Ascending aorta (tissue), 2 donors: ENCODE measurements at regions not wholly inside any gene's neighbourhood (a gene's known extent, or its start where the extent isn't known, plus 50 kb on each side); places are given as distances from the start of the nearest gene placed in this dataset.

Source experiments
- DNase-seq, 2 donors: peaks; one replicate each; pipeline ENCODE4 v3.0.0-alpha.2; 2019; ENCODE audit warnings: low spot score in 2 of 2
- H3K27ac ChIP-seq, 2 donors: fragments of 200-600 bp; sonication (generic); one replicate each; pipeline ENCODE4 v1.5.1; 2016 to 2017; ENCODE audit warnings: mild to moderate bottlenecking in 1 of 2
- H3K27me3 ChIP-seq: fragments of 200-600 bp; sonication (generic); one replicate; pipeline ENCODE4 v1.5.1; 2017
- H3K36me3 ChIP-seq, 2 donors: fragments of 200-600 bp; sonication (generic); one replicate each; pipeline ENCODE4 v1.5.1; 2016
- H3K4me1 ChIP-seq, 2 donors: fragments of 200-600 bp; sonication (generic); one replicate each; pipeline ENCODE4 v1.5.1; 2016 to 2017; ENCODE audit warnings: mild to moderate bottlenecking in 1 of 2
- H3K4me3 ChIP-seq, 2 donors: fragments of 200-600 bp; sonication (generic); one replicate each; pipeline ENCODE4 v1.5.1; 2016 to 2017; ENCODE audit warnings: mild to moderate bottlenecking in 1 of 2
- H3K9me3 ChIP-seq, 2 donors: fragments of 200-600 bp; sonication (generic); one replicate each; pipeline ENCODE4 v1.5.1; 2016
- CTCF ChIP-seq, 3 experiments: fragments of 200-600 bp in 2 of 3; fragments of 450-650 bp in 1 of 3; sonication (generic) in 2 of 3; IDR thresholded peaks; one replicate each; pipeline ENCODE4 v1.5.1; 2016 to 2019; ENCODE audit warnings: antibody characterized with exemption in 3 of 3, mild to moderate bottlenecking in 1 of 3, moderate library complexity in 1 of 3
- intact Hi-C: fragments of 100-400 bp; cut with DNase I; formaldehyde crosslinking; loops from one replicate; pipeline ENCODE4 v1.15.1; 2023

- intact Hi-C loops = no loop called here
- Histone ChIP-seq H3K27me3 (no peaks in the 10 kb centered on the region), H3K4me1 (no peaks in the 10 kb centered on the region), H3K4me3 (no peak overlapping the region), H3K27ac (no peak overlapping the region), H3K36me3 (no peaks in the 10 kb centered on the region), H3K9me3 (no peaks in the 10 kb centered on the region)
- TF ChIP-seq CTCF (IDR thresholded peaks at IDR 0.05) = no peak
- no peak for DNase-seq
Measured at GRCh38 chr7:155164316-155164715, 94.2 kb downstream of the HTR5A start.

GRCh38 chr7:155166108-155166507, 96.0 kb downstream of the HTR5A start:
- H3K27ac ChIP-seq = no peak overlapping the region
- intact Hi-C loops = no loop called here

GRCh38 chr7:155166673-155167370, 96.7 kb downstream of the HTR5A start:
- Histone ChIP-seq H3K4me3 (no peak overlapping the region), H3K27ac (no peak overlapping the region), H3K36me3 (no peaks in the 10 kb centered on the region)

More at GRCh38 chr7:155166108-155166507, 96.0 kb downstream of the HTR5A start:
- no peak for TF ChIP-seq CTCF (IDR thresholded peaks at IDR 0.05)
- DNase-seq = no peak
- Histone ChIP-seq H3K4me3 (no peak overlapping the region), H3K4me1 (no peaks in the 10 kb centered on the region), H3K36me3 (no peaks in the 10 kb centered on the region), H3K9me3 (no peaks in the 10 kb centered on the region), H3K27me3 (no peaks in the 10 kb centered on the region)

GRCh38 chr7:155167706-155168365, 97.7 kb downstream of the HTR5A start:
- Histone ChIP-seq H3K4me3 (no peak overlapping the region), H3K27me3 (no peaks in the 10 kb centered on the region)

More at GRCh38 chr7:155166673-155167370, 96.7 kb downstream of the HTR5A start:
- Histone ChIP-seq H3K4me1 (no peaks in the 10 kb centered on the region), H3K9me3 (no peaks in the 10 kb centered on the region), H3K27me3 (no peaks in the 10 kb centered on the region)
- TF ChIP-seq CTCF (IDR thresholded peaks at IDR 0.05) = no peak
- intact Hi-C loops = no loop called here
- DNase-seq = no peak

More at GRCh38 chr7:155167706-155168365, 97.7 kb downstream of the HTR5A start:
- intact Hi-C loops = no loop called here
- H3K4me1 ChIP-seq = no peaks in the 10 kb centered on the region
- H3K36me3 ChIP-seq = no peaks in the 10 kb centered on the region
- DNase-seq = no peak
- H3K9me3 ChIP-seq = no peaks in the 10 kb centered on the region
- no peak overlapping the region for H3K27ac ChIP-seq
- TF ChIP-seq CTCF (IDR thresholded peaks at IDR 0.05) = no peak
